Tibial artery (tissue), 4 donors: ENCODE measurements at regions not wholly inside any gene's neighbourhood (a gene's known extent, or its start where the extent isn't known, plus 50 kb on each side); places are given as distances from the start of the nearest gene placed in this dataset.

ENCODE experiments used
- DNase-seq, 2 donors: peaks; one replicate each; pipeline ENCODE4 v3.0.0-alpha.2; 2019
- H3K27ac ChIP-seq, 2 donors: fragments of 200-600 bp; sonication (generic) in 1 of 2; 1 replicate in 1 of 2; 2 replicates in 1 of 2; pipeline ENCODE4 v1.5.1; 2018 to 2019; ENCODE audit warnings: mild to moderate bottlenecking in 1 of 2
- H3K27me3 ChIP-seq, 2 donors: fragments of 200-600 bp; sonication (generic) in 1 of 2; one replicate each; pipeline versions ENCODE4 v1.5.1 to v1.6.0; 2016 to 2019
- H3K36me3 ChIP-seq, 3 donors: fragments of 200-600 bp; sonication (generic) in 2 of 3; one replicate each; pipeline ENCODE4 v1.5.1; 2016 to 2019; ENCODE audit warnings: mild to moderate bottlenecking in 2 of 3
- H3K4me1 ChIP-seq, 4 donors: fragments of 200-600 bp; sonication (generic) in 2 of 4; 1 replicate in 3 of 4; 2 replicates in 1 of 4; pipeline ENCODE4 v1.5.1; 2016 to 2019
- H3K4me3 ChIP-seq, 2 donors: fragments of 200-600 bp; sonication (generic) in 1 of 2; 1 replicate in 1 of 2; 2 replicates in 1 of 2; pipeline ENCODE4 v1.5.1; 2018 to 2019; ENCODE audit warnings: mild to moderate bottlenecking in 2 of 2
- H3K9me3 ChIP-seq, 3 donors: fragments of 200-600 bp; sonication (generic) in 1 of 3; one replicate each; pipeline ENCODE4 v1.5.1; 2016 to 2019
- CTCF ChIP-seq, 2 experiments: fragments of 200-600 bp in 1 of 2; fragments of 450-650 bp in 1 of 2; IDR thresholded peaks; one replicate each; pipeline ENCODE4 v1.5.1; 2017 to 2019; ENCODE audit warnings: antibody characterized with exemption in 2 of 2, mild to moderate bottlenecking in 1 of 2, moderate library complexity in 1 of 2
- intact Hi-C: fragments of 100-400 bp; cut with DNase I; formaldehyde crosslinking; loops from one replicate; pipeline ENCODE4 v1.15.0; 2023; ENCODE audit warnings: low total_unique reads

- intact Hi-C loops, result no loop called here
- no peak overlapping the region for H3K27ac ChIP-seq
- H3K4me1 ChIP-seq, result no peaks in the 10 kb centered on the region
- H3K36me3 ChIP-seq, result no peaks in the 10 kb centered on the region
- no peaks in the 10 kb centered on the region for H3K27me3 ChIP-seq
- H3K4me3 ChIP-seq, result no peak overlapping the region
- no peak for TF ChIP-seq CTCF (IDR thresholded peaks at IDR 0.05)
- no peak for DNase-seq
- H3K9me3 ChIP-seq, result peaks cover 0 to 9% (median 0%) of the 10 kb centered on the region in 3 donors
Measured at GRCh38 chr19:23855676-23856075, 59.0 kb upstream of the ZNF726 start.

- Histone ChIP-seq H3K4me3 (no peak overlapping the region), H3K36me3 (no peaks in the 10 kb centered on the region), H3K4me1 (no peaks in the 10 kb centered on the region), H3K27me3 (no peaks in the 10 kb centered on the region), H3K27ac (no peak overlapping the region), H3K9me3 (peaks cover 0 to 14% (median 3%) of the 10 kb centered on the region in 3 donors)
- DNase-seq, result no peak
- intact Hi-C loops, result no loop called here
- TF ChIP-seq CTCF (IDR thresholded peaks at IDR 0.05), result no peak
Measured at GRCh38 chr19:23851966-23852365, 62.7 kb upstream of the ZNF726 start.

GRCh38 chr19:23832717-23833327 is 74.1 kb upstream of the ZNF681 start:
- DNase-seq, result no peak
- Histone ChIP-seq H3K4me3 (no peak overlapping the region), H3K36me3 (no peaks in the 10 kb centered on the region), H3K27ac (no peak overlapping the region), H3K9me3 (peaks cover 0 to 76% (median 45%) of the 10 kb centered on the region in 3 donors), H3K27me3 (no peaks in the 10 kb centered on the region), H3K4me1 (no peaks in the 10 kb centered on the region)
- intact Hi-C loops, result no loop called here
- no peak for TF ChIP-seq CTCF (IDR thresholded peaks at IDR 0.05)

GRCh38 chr19:23823952-23824389 is 65.3 kb upstream of the ZNF681 start:
- Histone ChIP-seq H3K4me1 (no peaks in the 10 kb centered on the region), H3K27me3 (no peaks in the 10 kb centered on the region), H3K4me3 (no peak overlapping the region), H3K9me3 (peaks cover 0 to 44% (median 34%) of the 10 kb centered on the region in 3 donors), H3K27ac (no peak overlapping the region), H3K36me3 (no peaks in the 10 kb centered on the region)
- intact Hi-C loops, result no loop called here
- DNase-seq, result no peak
- no peak for TF ChIP-seq CTCF (IDR thresholded peaks at IDR 0.05)

- intact Hi-C loops, result no loop called here
- Histone ChIP-seq H3K9me3 (peaks cover 0 to 50% (median 34%) of the 10 kb centered on the region in 3 donors), H3K4me3 (no peak overlapping the region), H3K4me1 (no peaks in the 10 kb centered on the region), H3K27ac (no peak overlapping the region), H3K27me3 (no peaks in the 10 kb centered on the region), H3K36me3 (no peaks in the 10 kb centered on the region)
- DNase-seq, result no peak
- no peak for TF ChIP-seq CTCF (IDR thresholded peaks at IDR 0.05)
Measured at GRCh38 chr19:23822735-23823134, 64.0 kb upstream of the ZNF681 start.
